GM18519 (cell line): ENCODE measurements at regions not wholly inside any gene's neighbourhood (a gene's known extent, or its start where the extent isn't known, plus 50 kb on each side); places are given as distances from the start of the nearest gene placed in this dataset.
A peak's percentile ranks its signal among the peaks of the same experiment; 100 is the strongest.

Experiments
- ATAC-seq: cut with Tn5 transposase; IDR thresholded peaks from one replicate; pipeline ENCODE4 v1.9.1; 2021; ENCODE audit warnings: mild to moderate bottlenecking, moderate library complexity; ENCODE audit not compliant: unreplicated experiment, low FRiP score

DNA sequence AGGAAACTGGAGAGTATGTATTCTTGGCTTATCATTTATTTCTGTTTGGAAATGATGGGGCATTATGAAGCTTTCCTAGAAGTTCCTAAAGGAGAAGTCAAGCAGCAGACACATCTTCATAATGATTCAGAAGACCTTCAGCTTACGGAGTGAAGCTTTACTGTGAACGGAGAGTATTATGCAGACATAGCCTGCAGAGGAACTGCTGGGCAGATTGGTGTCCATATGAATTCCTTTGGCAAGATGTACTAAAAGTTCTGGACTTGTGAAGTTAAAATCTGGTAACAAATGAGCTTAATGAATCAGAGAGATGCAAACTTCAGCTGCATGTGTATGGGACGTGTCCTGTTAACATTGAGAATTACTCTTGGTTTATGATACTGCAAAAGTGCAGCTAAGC lies 60.1 kb downstream of the NABP1 start:
- ATAC-seq, result no peak

DNA sequence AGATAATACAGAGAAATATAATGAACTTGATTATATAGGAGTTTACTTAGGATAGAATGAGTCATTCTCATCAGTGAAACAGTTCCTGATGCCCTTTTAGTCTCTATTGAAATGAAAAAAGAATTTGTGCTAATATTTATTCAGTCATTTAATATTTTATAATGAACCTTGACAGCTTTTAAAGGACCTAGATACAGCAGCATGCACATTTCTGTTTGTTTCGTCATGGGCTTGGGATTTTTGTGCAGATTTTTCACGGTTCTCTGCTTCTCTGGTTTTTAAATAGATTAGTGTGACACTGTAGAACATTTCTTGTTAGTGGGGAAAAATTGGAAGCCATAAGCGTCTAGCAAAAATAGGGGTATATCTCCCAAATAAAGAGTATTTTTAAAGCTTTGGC lies 60.7 kb downstream of the NABP1 start:
- ATAC-seq, result no peak

DNA sequence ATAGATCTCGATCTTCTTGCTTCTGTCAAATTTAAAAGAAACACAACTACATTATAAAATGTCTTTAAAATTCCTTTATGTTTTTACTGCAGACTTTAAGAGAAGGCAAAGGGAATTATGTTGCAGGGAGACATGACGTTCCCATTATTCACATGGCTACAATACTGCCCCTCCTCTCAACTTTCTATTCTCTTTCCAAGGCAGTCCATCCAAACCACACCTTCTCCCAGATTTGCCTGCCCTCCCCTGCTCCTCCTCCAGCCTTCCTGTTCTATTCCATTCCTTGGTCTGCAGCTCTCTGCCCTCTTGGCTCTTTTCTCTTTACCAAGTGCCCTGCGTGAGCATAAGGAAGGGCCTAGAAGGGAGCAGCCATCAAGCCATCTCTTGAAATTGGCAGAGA lies 61.3 kb downstream of the NABP1 start:
- no peak for ATAC-seq

DNA sequence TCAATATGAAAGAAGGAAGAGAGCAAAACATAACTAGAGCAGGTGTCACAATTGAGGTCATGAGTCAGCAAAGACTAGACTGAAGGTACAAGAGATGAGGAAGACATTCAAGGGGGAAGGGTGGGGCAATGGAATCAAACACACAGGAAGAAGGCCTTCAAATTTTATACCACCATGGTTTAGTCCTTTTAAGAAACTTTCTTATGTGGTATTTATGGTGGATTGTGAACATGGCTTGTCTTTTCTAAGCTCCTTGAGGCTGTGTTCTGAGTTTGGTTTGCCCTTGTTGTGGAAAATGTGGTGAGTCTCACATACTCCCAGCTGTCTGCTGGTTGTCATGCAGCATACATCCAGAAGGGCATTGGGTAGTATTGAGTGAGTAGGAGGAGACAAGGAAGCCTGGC lies 62.1 kb downstream of the NABP1 start:
- peak; percentile 89 for ATAC-seq

DNA sequence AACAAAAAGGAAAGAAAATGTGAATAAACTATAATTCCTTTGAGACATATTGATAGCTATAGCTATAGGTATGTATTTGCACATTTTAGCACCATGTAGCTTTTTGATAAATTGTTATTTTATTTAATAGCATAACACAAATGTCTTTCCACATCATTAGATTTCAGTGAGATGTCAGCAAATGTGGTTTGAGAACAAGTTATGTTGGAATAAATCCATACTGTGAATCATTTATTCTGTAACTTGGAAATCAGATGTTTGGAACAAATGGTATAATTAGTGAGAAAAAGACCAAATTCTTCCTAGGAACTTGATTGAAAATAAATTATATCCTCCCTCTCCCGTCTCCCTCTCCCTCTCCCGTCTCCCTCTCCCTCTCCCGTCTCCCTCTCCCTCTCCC lies 62.8 kb downstream of the NABP1 start:
- no peak for ATAC-seq

DNA sequence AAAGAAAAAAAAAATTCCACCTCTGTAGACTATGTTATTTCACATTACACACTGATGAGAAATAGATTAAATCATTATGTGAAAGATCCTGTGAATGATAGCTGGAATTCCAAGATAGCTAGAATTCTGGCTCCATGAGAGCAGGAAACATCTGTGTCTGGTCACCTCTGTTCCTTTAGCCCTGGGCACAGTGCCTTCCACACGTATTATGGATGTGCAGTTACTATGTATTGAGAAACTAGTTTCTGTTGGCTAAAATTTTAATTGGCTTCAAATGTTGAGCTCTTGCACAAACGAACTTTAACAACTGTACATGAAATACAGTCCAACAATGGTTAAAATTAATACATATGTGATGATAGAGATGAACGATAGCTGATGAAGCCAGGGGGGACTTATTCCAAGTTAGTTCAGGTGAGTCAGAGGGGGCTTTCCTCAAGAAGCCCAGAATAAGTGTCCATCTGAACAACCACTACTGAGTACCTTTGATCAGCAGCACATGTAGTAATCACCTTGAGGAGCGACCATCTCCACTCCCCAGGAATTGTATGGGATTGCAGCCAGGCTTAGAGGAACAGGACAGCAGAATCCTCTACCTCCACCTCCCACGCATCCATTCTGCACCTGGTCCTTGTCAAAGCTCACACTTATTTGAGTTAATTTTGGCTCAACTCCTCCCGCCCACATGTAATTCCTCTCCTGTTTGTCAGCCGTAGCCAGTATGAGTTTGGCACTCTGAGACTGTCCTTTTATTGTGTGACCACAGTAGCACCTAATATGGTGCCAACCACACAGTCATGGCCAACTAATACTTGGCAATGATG lies 68.6 kb downstream of the NABP1 start:
- no peak for ATAC-seq

DNA sequence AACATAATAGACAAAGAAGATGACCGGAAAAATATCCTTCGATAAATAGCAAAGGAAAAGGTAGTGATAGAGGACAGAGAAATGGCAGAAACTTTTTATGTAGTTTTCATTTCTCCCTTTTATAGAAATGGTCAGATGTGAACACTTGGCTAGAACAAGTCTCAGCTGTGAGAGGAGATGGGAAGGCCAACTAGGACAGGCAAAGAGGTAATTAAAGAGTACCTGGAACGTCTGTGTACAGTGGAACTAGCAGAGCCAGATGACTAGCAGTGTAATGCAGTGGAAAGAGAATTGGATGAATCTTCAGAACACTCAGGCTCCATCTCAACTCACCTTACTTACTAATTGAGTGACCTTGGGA lies 69.2 kb downstream of the NABP1 start:
- no peak for ATAC-seq

DNA sequence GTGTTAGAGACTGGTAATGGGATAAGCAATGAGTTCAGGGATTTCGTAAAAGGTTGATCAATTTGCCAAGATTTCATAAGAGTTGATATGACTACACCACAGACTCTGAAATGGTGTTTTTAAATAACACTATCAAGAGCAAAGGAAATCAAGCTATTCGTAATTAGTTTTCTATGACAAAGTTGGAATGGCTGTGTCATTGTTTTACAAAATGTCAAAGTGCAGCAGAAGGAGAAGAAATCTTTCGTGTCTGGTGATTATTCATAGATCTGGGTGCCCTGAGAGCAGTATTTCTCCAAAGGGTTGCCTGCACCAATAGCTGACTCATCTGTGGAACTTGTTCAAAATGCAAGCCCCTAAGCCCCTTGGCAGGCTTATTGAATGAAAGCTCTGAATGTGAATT lies 70.1 kb downstream of the NABP1 start:
- ATAC-seq, result peak; percentile 24

DNA sequence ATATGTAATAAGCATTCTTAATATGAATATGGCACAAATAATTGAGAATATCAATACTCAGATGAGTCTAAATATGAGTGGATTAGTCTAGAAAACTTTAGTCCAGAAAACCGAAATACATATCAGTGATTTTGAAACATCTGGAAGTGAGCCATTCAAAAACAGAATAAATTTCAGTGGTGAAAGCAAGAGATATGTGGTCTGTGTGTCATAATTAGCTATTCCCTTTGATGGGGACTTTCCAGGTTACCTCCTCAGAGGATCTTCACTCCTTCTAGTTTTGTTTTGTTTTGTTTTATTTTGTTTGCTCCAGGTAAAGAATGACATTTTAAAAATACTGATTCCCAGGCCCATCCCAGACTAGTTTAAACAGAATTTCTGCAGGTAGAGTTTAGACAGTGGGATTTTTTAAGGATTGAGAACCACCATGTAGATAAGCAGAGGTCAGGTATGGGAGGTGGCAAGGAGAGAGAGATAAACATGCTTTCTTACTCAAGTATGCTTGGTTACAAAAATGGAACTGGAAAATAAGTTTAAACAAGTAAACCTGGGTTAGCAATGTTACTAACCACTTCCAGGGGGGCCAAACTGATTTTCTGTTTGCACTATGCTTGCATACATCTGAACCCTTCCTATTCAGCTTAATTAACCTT lies 70.7 kb downstream of the NABP1 start:
- peak; percentile 81 for ATAC-seq

DNA sequence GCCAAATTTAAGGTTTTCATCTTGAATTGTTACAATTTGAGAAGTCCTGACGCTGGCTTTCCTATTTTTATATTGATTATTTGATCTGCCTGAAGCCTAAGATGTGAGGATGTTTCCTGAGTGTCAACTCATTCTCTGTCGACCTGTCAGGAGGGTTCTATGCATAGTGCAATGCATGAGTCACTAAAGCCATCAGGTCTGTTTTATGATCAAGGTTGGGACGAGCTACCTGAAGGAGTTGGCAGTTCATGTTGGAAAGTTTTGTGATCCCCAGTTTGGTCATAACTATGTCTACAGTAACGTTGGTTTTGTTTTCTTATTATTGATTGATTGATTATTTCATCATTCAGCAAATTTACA lies 71.2 kb downstream of the NABP1 start:
- ATAC-seq, result no peak

DNA sequence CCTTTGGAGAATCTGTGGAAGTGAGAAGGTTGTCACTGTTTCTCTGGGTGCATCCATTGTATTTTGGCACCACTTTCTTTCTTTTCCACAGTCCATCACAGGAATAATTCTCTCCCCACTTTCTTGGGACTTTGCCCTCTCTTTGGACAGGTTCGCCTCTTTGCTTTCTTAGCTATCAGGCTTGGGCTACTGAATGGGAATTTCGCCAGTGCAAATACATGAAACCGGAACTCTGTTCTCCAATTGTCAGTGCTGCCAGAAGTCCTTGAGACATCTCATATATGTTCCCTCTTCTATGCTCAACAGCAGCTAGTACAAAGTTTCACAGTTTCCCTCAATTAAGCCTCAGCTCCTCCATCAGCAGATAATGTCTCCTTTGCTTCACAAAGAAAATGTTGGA lies 76.2 kb downstream of the NABP1 start:
- ATAC-seq, result no peak

DNA sequence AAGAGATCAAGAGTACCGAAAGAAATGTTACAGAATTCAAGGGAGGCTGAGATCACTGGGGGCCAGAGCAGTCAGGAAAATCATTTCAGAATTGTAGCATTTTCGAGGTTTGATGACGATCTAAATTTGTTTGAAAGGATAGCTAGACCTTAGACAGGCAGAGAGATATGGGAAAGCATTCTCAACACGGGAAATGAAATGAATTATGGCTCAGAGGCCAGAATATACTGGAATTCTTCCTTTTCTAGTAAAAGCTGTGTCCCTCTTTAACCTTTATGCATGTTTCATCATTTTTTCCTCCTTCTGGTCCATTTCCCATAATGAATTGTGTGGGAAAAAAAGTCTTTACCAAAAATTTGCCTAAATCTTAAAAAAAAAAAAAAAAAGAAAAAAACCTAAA lies 78.8 kb downstream of the NABP1 start:
- ATAC-seq, result no peak

DNA sequence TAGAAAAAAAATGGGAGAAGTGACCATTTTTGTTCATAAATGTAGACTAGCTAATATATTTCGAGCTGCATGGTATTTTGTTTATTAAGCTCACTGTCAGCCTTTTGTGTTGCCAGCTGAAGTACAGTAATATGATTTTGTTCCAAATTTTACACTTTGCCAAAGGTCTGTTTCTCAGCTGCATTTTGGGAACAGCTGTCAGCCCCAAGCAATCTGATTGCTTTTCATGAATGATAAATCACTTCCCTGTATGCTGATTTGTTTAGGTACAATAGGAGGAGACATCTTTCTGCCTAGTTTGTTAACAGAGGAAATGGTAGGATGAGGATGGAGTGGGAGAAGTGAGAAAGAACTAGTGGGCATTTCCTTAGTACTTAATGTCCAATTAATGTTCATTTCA lies 79.3 kb downstream of the NABP1 start:
- ATAC-seq, result no peak

DNA sequence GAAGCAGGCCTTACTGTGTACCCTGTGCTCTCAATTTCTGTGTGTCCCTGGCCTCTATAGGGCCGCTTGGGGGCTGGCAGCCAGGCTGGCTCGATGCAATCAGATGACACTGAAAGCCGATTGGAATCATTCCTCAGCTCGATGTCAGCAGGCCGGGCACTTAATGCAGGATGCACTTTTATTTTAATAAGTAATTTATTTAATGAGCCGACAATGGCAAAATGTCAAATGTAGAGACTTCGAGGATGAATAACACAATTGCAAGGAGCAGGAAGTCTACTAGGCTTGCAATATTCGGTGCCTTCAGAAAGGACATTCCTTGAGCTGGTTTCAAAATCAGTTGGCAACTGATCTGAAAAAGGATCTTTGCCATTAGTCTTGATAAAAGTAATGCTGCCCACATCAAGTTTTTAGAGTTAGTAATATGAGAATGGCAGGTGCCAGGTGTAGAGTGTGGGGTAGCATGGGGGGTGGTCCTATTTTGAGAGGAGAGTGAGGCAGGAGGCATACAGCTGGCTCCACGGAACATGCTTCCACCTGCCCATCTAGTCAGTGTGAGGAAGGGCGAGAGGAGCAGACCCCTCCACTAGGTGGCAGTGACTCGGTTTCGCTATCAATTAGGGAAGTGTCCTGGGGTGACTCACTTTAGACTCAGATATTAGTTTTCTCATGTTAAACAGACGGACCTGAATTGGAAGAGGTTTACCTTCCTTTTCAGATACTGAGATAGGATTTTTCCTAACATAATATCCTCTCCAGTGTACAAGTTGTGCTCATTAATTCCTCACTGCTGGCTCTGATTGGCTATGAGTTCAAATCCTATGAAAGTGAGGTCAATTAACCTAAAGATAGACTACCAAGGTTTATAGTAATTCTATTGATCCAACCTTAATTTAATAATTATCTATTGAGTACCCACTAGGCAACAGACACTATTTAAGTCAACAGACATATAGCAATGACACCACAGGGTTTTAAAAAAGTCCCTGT lies 80.9 kb downstream of the NABP1 start:
- ATAC-seq, result peak; percentile 100

DNA sequence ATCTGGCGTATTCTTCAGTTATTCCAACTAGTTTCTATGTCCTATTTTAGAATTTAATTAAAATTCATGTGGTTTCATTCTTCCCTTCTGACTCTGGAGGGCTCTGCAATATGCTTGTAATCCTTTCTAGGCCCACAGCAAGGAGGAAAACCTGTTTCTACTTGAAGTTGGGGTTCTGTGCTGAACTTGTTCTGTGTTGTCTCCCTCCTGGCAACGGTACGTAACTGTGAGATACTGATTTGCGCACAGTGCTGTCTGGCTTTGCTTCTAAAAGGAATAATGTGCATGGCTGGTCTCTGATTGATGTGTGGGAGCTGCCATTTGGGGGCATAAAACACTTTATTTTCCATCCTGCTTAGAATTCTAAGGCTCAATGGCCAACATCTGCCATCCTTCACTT lies 81.7 kb downstream of the NABP1 start:
- no peak for ATAC-seq

DNA sequence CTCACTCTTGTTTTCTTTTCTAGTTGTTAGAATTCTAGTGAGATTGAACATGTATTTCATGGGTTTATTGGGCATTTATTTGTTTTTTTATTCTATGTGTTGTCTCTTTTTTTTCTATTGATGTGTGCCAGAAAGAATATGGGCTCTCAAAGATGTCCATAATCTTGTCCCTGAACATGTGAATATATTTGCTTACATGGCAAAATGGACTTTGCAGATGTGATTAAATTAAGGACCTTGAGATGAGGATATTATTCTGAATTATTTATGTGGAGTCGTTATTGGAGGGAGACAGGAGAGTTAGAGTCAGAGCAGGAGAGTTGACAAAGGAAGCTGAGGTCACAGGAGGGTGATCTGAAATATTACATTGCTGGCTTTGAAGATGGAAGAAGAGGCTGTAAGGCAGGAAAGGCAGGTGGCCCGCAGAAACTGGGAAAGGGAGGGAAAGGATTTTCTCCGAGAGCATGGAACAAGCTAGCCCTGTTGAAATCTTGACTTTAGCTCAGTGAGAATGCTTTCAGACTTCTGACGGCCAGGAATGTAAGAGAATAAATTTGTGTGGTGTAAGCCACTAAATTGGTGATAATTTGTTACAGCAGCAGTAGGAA lies 82.8 kb downstream of the NABP1 start:
- ATAC-seq, result no peak

DNA sequence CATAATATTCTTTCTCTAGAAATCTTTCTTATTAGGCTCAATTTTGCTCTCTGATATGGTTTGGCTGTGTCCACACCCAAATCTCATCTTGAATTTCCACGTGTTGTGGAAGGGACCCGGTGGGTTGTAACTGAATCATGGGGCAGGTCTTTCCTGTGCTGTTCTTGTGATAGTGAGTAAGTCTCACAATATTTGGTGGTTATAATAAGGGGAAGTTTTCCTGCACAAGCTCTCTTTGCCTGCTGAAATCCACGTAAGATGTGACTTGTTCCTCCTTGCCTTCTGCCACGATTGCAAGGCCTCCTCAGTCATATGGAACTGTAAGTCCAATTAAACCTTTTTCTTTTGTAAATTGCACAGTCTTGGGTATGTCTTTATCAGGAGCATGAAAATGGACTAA lies 73.8 kb downstream of the CAVIN2 start:
- no peak for ATAC-seq

DNA sequence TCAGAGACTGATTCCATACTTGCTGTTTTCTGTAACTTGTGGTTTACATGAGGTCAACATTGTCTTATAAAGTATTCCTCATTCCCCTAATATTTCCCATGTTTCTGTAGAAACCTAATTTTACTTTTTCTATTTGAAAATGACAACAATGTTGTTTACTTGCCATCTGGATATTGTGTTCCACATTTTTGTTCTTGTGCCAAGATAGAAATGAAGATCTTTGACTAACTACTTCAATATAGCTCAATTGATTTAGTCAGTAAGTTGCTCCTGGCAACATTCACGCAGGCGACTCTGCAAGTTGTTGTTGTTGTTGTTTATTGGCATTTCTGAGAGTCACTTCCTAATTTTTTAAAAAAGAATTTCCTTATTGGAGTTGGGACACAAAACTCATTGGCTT lies 69.5 kb downstream of the CAVIN2 start:
- no peak for ATAC-seq

DNA sequence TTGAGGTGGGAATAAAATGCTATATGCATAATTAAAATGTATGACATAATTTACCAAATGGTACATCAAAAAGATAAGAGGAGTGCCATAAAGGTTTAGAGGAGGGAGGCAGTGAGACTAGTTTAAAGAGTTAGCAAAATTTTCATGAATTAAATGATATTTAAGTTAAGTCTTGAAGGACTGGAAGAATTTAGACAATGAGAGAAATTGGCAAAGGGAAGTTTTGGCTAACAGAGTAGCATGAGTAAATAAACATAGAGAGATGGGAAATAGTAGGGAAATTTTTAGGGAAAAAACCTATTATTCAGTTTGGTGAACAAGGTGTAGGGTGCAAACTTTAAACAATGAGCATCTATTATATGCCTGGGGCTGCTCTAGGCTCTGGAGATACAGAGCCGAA lies 68.8 kb downstream of the CAVIN2 start:
- ATAC-seq, result no peak

DNA sequence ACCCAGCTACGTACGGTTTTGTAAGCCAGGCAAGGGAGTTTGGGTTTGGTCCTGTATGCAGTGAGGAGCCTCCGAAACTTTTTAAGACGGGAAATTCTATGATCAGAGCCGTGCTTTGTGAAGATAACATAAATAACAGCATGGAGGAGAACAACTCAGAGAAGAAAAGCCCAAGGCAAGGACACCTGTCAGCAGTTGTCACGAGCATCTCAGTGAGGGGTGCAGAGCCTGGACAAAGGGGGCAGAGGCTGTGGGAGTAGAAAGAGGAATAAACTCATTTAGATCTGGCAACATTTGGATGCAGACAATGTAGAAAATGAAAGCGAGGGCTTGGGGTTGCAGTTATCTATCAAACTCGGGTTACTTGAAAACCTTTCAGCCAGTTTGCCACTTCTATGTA lies 64.5 kb downstream of the CAVIN2 start:
- ATAC-seq, result no peak

DNA sequence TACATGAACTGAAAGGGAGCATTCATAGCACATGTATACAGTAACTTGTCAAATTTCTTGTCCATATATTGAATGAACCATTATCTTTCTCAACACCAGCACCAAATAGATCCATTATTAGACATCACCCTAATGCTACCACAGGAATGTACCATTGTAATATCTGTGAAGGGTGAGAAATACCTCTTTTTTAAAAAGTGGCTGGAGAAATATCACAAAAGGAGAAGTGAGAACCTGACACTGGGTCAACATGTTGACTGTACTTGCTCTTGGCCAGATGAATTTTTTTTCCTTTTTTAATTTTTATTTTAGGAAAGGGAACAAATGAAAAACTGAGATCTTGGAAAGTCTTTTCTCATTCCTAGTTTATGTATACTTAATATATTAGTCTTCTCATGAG lies 63.5 kb downstream of the CAVIN2 start:
- no peak for ATAC-seq
